Suppressor macrophage treated with lipopolysaccharide for 4 hours (primary cell): ENCODE measurements at regions not wholly inside any gene's neighbourhood (a gene's known extent, or its start where the extent isn't known, plus 50 kb on each side); places are given as distances from the start of the nearest gene placed in this dataset.

Experiments
- DNase-seq: peaks from one replicate; pipeline ENCODE4 v3.0.0-alpha.2; 2020

DNA sequence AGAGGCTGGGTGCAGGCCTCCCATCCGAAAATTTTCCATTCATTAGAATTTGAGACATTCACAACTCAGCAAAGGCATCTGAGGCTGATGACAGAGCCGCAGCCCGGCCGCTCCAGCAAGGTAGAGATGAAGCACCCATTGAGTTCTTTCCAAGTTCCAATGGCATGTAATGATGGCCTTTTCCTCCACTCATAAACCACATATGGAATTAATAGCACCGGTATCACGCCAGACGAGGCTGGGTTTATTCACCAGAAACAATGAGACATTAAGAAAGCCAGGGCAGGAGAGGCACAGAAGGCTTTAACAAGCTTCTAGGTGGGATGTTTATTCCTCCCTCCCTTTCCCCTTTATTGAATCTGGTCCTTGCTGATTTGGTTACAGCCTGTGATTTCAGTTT, 534.4 kb downstream of the MN1 start:
- no peak for DNase-seq

DNA sequence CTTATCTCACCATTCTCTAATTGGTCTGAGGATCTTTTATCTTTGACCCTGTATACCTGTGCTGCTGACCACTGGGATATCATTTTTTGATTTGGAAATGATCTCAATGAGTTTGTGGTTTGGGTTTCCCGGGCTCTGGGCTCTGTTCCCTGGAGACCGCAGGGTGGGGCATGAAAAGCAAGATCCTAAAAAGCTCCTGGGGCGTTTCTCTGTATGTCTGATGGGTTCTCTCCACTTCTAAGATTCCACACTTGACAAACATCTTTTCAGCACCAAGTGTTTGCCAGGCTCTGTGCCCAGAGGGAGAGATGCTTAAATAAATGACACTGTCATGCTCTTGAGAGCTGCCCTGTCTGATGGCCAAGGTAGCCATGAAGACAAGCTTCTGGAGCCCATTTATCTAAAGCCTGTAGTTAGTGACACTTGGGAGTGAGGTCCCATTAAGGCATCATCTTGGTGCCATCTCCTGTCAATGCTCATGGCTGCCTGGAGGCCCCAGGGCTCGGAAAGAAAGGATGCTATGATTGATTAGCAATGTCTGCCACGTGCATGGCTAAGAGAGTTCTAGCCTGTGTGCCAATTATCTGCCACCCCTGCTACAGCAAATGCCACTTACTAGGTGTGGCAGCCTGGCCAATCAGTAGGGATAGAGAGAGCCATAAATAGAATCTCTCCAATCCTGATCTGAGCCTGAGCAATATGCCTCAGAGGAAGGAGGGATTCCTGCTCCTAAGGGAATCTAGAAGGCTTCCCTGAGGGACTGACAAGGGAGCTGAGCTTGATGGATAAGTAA, 531.6 kb downstream of the MN1 start:
- no peak for DNase-seq

DNA sequence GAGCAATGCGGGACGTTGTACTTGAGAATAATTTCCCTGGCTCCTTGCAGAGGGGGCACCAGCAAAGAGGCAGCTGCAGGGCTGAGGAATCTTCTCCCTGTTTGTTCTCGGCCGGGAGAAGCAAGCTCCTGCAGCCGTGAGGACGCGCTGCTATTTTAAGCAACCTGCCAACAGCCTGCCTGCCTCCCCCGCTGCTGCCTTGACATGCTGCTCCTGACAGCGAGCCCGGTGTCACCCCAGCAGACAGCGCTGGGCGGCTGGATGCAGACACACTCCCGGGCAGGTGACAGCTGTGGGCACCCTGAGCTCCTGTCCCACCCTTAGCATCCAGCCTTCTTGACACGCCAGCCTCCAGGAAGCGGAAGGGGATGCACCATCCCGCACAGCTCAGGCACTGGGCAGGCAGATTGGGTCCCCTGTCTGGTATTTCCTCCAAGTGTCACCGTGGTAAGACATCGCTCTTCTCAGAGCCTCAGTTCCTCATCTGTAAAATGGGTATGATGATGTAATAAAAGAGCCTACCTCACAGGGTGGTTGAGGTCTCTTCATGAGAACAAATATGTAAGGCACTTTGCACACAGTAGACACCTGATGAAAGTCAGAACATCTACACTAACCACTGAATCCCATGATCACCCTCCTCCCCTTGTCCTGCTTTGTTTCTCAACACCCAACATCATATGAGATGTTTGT, 530.6 kb downstream of the MN1 start:
- no peak for DNase-seq

DNA sequence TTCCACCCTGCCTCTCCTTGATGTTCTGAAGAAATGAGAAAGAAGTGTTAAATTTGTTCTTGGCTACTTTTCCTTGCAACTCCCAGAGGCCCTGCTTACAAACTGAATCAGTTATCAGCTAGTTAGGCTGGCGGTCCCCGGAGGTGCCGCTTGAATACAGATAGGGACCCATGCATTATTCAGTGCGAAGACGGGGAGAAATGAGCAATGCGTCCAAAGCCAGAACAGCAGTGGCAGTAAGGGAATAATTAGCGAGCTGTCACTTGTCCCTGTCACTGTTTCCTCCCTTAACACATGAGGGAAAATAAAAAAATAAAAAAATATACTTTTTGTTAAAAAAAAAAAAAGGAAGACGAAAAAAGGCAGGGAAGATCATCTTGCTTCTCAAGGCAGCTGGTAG, 528.1 kb downstream of the MN1 start:
- DNase-seq, result no peak

GRCh38 chr22:27273853-27274252, 527.7 kb downstream of the MN1 start:
- no peak for DNase-seq

GRCh38 chr22:27274770-27275449, 526.6 kb downstream of the MN1 start:
- no peak for DNase-seq

GRCh38 chr22:27278946-27279345, 522.6 kb downstream of the MN1 start:
- no peak for DNase-seq

GRCh38 chr22:27283240-27283639, 518.3 kb downstream of the MN1 start:
- DNase-seq, result no peak

DNA sequence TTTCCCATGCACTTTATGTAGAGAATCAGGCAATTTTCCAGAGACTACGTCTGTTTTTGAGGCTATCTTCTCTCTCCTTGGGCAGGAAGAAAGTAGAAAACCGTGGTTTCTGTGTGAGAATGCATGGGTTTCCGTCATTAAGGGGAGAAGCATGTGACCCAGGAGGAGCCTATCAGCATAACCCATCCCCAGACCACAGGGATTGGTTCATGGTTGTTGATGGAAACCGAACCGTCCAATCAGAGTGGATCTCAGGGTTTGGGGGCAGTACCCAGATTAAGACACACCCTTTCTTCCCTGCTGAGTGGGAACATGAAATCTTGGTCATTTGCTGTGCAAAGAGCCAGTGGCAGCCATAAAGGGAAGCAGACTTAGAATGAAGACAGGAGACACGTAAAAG, 517.8 kb downstream of the MN1 start:
- DNase-seq, result no peak

GRCh38 chr22:27284324-27284723, 517.2 kb downstream of the MN1 start:
- no peak for DNase-seq

DNA sequence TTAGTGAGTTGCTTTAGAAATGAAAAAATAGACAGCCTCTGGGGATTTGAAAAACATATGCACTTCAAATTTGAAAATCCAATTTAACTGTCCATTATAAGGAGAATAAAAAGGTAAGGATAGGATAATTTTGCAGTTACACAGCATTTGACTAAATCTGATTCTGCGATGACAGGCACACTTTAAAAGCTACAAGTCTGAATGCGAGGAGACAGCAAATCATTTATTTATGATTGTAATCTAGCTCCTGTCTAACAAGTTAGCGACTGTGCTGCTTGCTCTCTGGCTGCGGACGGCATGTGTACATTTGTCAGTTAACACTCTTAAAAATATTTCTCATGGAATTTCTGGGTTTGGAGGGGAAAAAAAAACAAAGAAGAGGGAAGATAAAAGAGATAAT, 514.8 kb downstream of the MN1 start:
- DNase-seq, result no peak

- no peak for DNase-seq
These were observed 508.8 kb downstream of the MN1 start for GRCh38 chr22:27292542-27293299.

- DNase-seq, result no peak
These were observed 507.7 kb downstream of the MN1 start for GRCh38 chr22:27293721-27294445.

- no peak for DNase-seq
These were observed 506.5 kb downstream of the MN1 start for GRCh38 chr22:27295040-27295439.

- DNase-seq, result no peak
These were observed 506.0 kb downstream of the MN1 start for GRCh38 chr22:27295605-27296004.

GRCh38 chr22:27296091-27296675, 505.4 kb downstream of the MN1 start:
- DNase-seq, result no peak

- no peak for DNase-seq
These were observed 504.4 kb downstream of the MN1 start for GRCh38 chr22:27297125-27297524.

- DNase-seq, result no peak
These were observed 503.2 kb downstream of the MN1 start for GRCh38 chr22:27298332-27298731.

- no peak for DNase-seq
These were observed 502.8 kb downstream of the MN1 start for GRCh38 chr22:27298742-27299141.

DNA sequence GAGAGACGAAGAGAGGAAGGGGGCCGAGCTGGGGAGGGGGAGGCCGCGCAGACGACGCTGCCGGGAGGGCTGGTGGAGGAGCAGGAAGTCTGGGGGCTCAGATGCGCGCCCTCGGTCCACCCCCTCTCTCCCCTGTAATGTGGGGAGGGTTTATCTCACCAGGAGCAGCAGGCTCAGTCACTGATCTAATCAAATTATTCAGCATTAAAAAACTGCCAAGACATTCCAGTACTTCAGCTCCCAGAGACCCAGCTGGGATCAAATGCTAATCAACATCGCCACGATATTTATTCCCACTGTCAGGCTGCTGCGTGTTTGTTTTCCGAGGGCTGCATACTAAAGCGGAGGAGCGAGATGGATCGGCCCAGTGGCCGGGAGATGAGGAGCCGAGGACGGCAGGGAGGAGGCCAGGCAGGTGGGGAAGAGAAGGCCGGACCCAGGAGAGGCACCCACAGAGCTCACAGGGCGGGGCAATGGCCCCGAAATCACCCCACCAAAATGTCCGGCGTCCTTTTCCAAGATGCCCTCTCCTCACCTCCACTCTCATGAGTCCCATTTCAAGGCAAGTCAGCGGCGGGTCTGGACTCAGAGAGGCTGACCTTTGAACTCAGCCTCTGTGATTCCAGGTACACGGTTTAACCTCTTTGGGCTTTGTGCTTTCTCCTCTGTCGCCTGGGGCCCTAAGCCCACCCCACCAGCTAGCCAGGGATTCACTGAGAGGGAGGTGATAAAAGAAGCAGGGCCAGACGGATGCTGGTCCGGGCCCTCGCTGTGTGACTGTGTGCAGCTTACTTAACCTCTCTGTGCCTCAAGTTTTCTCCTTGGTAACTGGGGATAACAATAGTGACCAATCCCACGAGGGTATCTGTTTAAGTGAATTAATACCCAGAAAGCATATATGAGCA, 502.1 kb downstream of the MN1 start:
- DNase-seq, result no peak
